ENCODE measurements at regions not wholly inside any gene's neighbourhood (a gene's known extent, or its start where the extent isn't known, plus 50 kb on each side); places are given as distances from the start of the nearest gene placed in this dataset.

DNA sequence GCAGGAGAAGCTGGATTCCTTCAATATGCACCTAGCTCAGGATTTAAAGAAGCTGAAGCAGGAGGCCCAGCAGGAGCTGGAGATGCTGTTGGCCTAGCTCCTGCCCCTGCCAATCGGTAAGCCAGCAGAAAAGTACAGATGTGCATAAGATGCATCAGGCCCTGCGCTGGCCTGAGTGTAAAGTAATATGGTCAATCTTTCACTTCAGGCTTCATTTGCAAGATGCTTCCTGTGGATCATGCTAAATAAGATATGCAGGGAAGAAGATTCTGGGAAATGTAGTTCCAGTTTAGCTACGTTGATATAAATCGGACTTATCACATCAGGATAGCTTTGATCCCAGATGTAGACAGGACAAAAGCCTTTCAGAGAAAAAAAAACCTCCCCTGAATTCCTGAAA lies 100.3 kb downstream of the GJA1 start:
- no peak overlapping the region for H3K27ac ChIP-seq (replicated peaks)
- no peak overlapping the region for H3K4me3 ChIP-seq (replicated peaks; ENCODE audit: insufficient read depth, low read length)
- no peaks in the 10 kb centered on the region for H3K27me3 ChIP-seq (ENCODE audit: insufficient read depth, poor library complexity, severe bottlenecking)
- TF ChIP-seq POLR2AphosphoS5 (IDR thresholded peaks at IDR 0.05; ENCODE audit: low read depth) (no peak), SPI1 (IDR thresholded peaks at IDR 0.05; ENCODE audit: borderline replicate concordance, low read depth) (no peak), GABPA (IDR thresholded peaks at IDR 0.05; ENCODE audit: low read depth) (no peak)
- TF ChIP-seq, protein P1, sequence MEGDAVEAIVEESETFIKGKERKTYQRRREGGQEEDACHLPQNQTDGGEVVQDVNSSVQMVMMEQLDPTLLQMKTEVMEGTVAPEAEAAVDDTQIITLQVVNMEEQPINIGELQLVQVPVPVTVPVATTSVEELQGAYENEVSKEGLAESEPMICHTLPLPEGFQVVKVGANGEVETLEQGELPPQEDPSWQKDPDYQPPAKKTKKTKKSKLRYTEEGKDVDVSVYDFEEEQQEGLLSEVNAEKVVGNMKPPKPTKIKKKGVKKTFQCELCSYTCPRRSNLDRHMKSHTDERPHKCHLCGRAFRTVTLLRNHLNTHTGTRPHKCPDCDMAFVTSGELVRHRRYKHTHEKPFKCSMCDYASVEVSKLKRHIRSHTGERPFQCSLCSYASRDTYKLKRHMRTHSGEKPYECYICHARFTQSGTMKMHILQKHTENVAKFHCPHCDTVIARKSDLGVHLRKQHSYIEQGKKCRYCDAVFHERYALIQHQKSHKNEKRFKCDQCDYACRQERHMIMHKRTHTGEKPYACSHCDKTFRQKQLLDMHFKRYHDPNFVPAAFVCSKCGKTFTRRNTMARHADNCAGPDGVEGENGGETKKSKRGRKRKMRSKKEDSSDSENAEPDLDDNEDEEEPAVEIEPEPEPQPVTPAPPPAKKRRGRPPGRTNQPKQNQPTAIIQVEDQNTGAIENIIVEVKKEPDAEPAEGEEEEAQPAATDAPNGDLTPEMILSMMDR (IDR thresholded peaks at IDR 0.05; ENCODE audit: insufficient read depth, low read length): no peak
- TF ChIP-seq, protein P2, sequence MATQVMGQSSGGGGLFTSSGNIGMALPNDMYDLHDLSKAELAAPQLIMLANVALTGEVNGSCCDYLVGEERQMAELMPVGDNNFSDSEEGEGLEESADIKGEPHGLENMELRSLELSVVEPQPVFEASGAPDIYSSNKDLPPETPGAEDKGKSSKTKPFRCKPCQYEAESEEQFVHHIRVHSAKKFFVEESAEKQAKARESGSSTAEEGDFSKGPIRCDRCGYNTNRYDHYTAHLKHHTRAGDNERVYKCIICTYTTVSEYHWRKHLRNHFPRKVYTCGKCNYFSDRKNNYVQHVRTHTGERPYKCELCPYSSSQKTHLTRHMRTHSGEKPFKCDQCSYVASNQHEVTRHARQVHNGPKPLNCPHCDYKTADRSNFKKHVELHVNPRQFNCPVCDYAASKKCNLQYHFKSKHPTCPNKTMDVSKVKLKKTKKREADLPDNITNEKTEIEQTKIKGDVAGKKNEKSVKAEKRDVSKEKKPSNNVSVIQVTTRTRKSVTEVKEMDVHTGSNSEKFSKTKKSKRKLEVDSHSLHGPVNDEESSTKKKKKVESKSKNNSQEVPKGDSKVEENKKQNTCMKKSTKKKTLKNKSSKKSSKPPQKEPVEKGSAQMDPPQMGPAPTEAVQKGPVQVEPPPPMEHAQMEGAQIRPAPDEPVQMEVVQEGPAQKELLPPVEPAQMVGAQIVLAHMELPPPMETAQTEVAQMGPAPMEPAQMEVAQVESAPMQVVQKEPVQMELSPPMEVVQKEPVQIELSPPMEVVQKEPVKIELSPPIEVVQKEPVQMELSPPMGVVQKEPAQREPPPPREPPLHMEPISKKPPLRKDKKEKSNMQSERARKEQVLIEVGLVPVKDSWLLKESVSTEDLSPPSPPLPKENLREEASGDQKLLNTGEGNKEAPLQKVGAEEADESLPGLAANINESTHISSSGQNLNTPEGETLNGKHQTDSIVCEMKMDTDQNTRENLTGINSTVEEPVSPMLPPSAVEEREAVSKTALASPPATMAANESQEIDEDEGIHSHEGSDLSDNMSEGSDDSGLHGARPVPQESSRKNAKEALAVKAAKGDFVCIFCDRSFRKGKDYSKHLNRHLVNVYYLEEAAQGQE (IDR thresholded peaks at IDR 0.05; ENCODE audit: insufficient replicate concordance, low read depth): no peak
- no peak for DNase-seq (ENCODE audit: low read depth in 1 of 2, low spot score in 1 of 2)

DNA sequence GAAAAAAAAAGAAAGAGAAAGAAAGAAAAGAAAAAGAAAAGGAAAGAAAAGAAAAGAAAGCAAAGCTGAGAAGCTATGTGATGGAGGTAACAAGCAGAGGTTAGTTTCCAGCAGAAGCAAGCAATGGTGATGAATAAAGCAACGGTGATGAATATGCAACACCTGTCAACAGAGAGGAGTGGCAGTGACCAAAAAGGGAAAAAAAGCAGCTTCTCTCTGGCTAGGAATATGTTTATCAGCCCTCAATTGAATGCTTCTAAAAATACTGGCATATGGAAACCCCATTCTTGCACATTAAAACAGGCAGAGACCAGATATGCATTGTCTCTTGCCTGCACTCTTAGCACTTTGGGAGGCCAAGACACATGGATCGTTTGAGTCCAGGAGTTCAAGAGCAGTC lies 100.9 kb downstream of the GJA1 start:
- no peaks in the 10 kb centered on the region for H3K27me3 ChIP-seq (ENCODE audit: insufficient read depth, poor library complexity, severe bottlenecking)
- H3K4me3 ChIP-seq (replicated peaks; ENCODE audit: insufficient read depth, low read length): no peak overlapping the region
- H3K27ac ChIP-seq (replicated peaks): no peak overlapping the region
- TF ChIP-seq SPI1 (IDR thresholded peaks at IDR 0.05; ENCODE audit: borderline replicate concordance, low read depth): no peak
- TF ChIP-seq, protein P2 (IDR thresholded peaks at IDR 0.05; ENCODE audit: insufficient replicate concordance, low read depth): no peak
- TF ChIP-seq, protein P1 (IDR thresholded peaks at IDR 0.05; ENCODE audit: insufficient read depth, low read length): no peak
- TF ChIP-seq POLR2AphosphoS5 (IDR thresholded peaks at IDR 0.05; ENCODE audit: low read depth): no peak
- DNase-seq (ENCODE audit: low read depth in 1 of 2, low spot score in 1 of 2): no peak

DNA sequence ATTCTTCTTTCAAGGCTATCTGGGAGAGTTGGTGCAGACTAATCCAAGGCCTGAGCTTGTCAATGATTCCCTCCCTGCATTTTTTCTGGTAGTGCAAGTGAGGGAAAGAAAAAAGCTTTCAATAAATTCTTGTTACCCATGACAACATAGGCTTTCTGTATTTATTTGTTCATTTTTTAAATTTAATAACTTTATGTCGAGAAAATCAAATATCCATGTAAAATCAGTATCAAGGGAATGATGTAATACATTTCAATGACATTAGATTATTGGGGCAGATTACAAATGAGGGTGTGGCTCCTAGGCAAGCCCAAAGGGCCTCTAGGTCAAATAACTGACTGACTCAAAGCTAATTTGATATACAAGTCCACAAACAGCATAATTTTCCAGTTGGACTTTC lies 104.0 kb downstream of the GJA1 start:
- Histone ChIP-seq H3K27me3 (ENCODE audit: insufficient read depth, poor library complexity, severe bottlenecking) (no peaks in the 10 kb centered on the region), H3K27ac (replicated peaks) (no peak overlapping the region), H3K4me3 (replicated peaks; ENCODE audit: insufficient read depth, low read length) (no peak overlapping the region)
- no peak for DNase-seq (ENCODE audit: low read depth in 1 of 2, low spot score in 1 of 2)
- TF ChIP-seq, protein P1 (IDR thresholded peaks at IDR 0.05; ENCODE audit: insufficient read depth, low read length): no peak
- TF ChIP-seq GABPA (IDR thresholded peaks at IDR 0.05; ENCODE audit: low read depth): no peak
- TF ChIP-seq, protein P2 (IDR thresholded peaks at IDR 0.05; ENCODE audit: insufficient replicate concordance, low read depth): no peak
- TF ChIP-seq POLR2AphosphoS5 (IDR thresholded peaks at IDR 0.05; ENCODE audit: low read depth): no peak
- TF ChIP-seq SPI1 (IDR thresholded peaks at IDR 0.05; ENCODE audit: borderline replicate concordance, low read depth): no peak
